Tibial artery (tissue), 4 donors: ENCODE measurements at regions not wholly inside any gene's neighbourhood (a gene's known extent, or its start where the extent isn't known, plus 50 kb on each side); places are given as distances from the start of the nearest gene placed in this dataset.

Experiments used
- DNase-seq, 2 donors: peaks; one replicate each; pipeline ENCODE4 v3.0.0-alpha.2; 2019
- H3K27ac ChIP-seq, 2 donors: fragments of 200-600 bp; sonication (generic) in 1 of 2; 1 replicate in 1 of 2; 2 replicates in 1 of 2; pipeline ENCODE4 v1.5.1; 2018 to 2019; ENCODE audit warnings: mild to moderate bottlenecking in 1 of 2
- H3K27me3 ChIP-seq, 2 donors: fragments of 200-600 bp; sonication (generic) in 1 of 2; one replicate each; pipeline versions ENCODE4 v1.5.1 to v1.6.0; 2016 to 2019
- H3K36me3 ChIP-seq, 3 donors: fragments of 200-600 bp; sonication (generic) in 2 of 3; one replicate each; pipeline ENCODE4 v1.5.1; 2016 to 2019; ENCODE audit warnings: mild to moderate bottlenecking in 2 of 3
- H3K4me1 ChIP-seq, 4 donors: fragments of 200-600 bp; sonication (generic) in 2 of 4; 1 replicate in 3 of 4; 2 replicates in 1 of 4; pipeline ENCODE4 v1.5.1; 2016 to 2019
- H3K4me3 ChIP-seq, 2 donors: fragments of 200-600 bp; sonication (generic) in 1 of 2; 1 replicate in 1 of 2; 2 replicates in 1 of 2; pipeline ENCODE4 v1.5.1; 2018 to 2019; ENCODE audit warnings: mild to moderate bottlenecking in 2 of 2
- H3K9me3 ChIP-seq, 3 donors: fragments of 200-600 bp; sonication (generic) in 1 of 3; one replicate each; pipeline ENCODE4 v1.5.1; 2016 to 2019
- intact Hi-C: fragments of 100-400 bp; cut with DNase I; formaldehyde crosslinking; loops from one replicate; pipeline ENCODE4 v1.15.0; 2023; ENCODE audit warnings: low total_unique reads
- TF ChIP-seq, protein P1 (sequence below), 2 experiments: fragments of 200-600 bp in 1 of 2; fragments of 450-650 bp in 1 of 2; IDR thresholded peaks; one replicate each; pipeline ENCODE4 v1.5.1; 2017 to 2019; ENCODE audit warnings: antibody characterized with exemption in 2 of 2, mild to moderate bottlenecking in 1 of 2, moderate library complexity in 1 of 2

DNA sequence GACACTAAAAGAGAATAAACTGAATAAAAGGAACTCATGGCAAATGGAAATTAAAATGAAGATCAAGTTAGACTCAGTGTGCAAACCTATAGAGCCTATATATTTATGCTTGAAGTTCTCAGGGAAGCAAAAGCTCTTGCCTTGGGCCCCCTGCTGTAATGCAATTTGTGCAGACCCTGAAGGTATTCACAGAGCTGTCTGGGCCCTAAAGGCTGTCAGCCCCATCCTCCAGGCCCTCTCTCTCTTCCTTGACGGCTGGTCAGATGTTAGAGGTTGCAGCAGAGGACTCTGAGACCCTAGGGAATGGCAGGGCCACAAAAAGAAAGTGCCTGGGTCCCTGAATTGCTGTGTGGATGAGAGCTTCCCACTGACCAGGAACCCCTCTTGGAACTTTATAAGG, 283.9 kb upstream of the TUT7 start:
- H3K4me1 ChIP-seq: no peaks in the 10 kb centered on the region
- TF ChIP-seq, protein P1, sequence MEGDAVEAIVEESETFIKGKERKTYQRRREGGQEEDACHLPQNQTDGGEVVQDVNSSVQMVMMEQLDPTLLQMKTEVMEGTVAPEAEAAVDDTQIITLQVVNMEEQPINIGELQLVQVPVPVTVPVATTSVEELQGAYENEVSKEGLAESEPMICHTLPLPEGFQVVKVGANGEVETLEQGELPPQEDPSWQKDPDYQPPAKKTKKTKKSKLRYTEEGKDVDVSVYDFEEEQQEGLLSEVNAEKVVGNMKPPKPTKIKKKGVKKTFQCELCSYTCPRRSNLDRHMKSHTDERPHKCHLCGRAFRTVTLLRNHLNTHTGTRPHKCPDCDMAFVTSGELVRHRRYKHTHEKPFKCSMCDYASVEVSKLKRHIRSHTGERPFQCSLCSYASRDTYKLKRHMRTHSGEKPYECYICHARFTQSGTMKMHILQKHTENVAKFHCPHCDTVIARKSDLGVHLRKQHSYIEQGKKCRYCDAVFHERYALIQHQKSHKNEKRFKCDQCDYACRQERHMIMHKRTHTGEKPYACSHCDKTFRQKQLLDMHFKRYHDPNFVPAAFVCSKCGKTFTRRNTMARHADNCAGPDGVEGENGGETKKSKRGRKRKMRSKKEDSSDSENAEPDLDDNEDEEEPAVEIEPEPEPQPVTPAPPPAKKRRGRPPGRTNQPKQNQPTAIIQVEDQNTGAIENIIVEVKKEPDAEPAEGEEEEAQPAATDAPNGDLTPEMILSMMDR (IDR thresholded peaks at IDR 0.05): no peak
- intact Hi-C loops: loop anchor here (10.0 kb wide), 1 partner anchor 687 kb away; no protein-coding TSS in a partner anchor
- no peak overlapping the region for H3K27ac ChIP-seq
- H3K27me3 ChIP-seq: peaks cover 0 to 14% of the 10 kb centered on the region in 2 donors
- H3K9me3 ChIP-seq: peaks cover 0 to 5% (median 0%) of the 10 kb centered on the region in 3 donors
- DNase-seq: no peak
- no peaks in the 10 kb centered on the region for H3K36me3 ChIP-seq
- no peak overlapping the region for H3K4me3 ChIP-seq

DNA sequence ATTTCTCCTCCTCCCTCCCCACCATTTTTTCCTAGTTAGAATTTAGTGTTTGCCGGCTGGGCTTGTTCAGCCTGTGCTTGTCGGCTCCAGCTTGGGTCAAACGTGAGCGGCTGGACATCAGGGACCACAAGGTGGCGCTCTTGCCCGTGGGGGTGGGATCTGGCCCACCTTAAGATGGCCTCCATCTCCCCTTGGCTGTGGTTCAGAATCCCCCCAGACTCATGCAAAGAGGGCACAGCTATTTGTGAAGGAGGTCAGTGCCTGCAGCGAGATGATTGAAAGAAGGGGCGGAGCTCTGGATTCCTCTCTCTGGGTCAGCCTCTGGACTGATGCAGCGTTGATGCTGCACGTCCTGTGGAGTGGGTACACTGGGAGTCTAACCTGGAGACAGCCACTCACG, 283.3 kb upstream of the TUT7 start:
- no peak for DNase-seq
- TF ChIP-seq, protein P1 (IDR thresholded peaks at IDR 0.05): peak; percentile 23 to 27
- peaks cover 0 to 5% (median 0%) of the 10 kb centered on the region in 3 donors for H3K9me3 ChIP-seq
- H3K4me3 ChIP-seq: no peak overlapping the region
- H3K4me1 ChIP-seq: no peaks in the 10 kb centered on the region
- peaks cover 0 to 14% of the 10 kb centered on the region in 2 donors for H3K27me3 ChIP-seq
- intact Hi-C loops: loop anchor here (10.0 kb wide), 1 partner anchor 687 kb away; no protein-coding TSS in a partner anchor
- H3K27ac ChIP-seq: no peak overlapping the region
- no peaks in the 10 kb centered on the region for H3K36me3 ChIP-seq

DNA sequence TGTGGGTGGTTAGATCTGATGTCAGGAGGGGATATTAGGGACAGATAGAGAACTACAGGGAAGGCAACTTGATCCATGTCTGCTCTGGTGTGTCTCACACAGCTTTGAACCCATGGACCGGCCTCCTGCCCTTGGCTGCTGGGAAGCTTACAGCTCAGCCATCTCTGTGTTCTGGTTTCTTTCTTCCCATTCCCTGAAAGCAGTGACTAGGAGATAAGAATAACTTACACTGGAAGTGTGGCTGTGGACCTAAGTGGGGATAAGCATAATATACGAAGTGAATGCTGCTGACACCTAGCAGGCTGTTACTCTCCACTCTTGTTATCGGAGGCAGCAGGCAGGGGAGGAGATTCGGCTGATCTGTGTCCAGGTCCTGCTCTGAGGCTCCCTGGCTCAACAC, 282.3 kb upstream of the TUT7 start:
- DNase-seq: no peak
- Histone ChIP-seq H3K4me1 (no peaks in the 10 kb centered on the region), H3K27ac (no peak overlapping the region), H3K36me3 (no peaks in the 10 kb centered on the region), H3K4me3 (no peak overlapping the region), H3K9me3 (peaks cover 0 to 5% (median 0%) of the 10 kb centered on the region in 3 donors), H3K27me3 (peaks cover 0 to 14% of the 10 kb centered on the region in 2 donors)
- TF ChIP-seq, protein P1 (IDR thresholded peaks at IDR 0.05): no peak
- intact Hi-C loops: loop anchor here (10.0 kb wide), 1 partner anchor 688 kb away; no protein-coding TSS in a partner anchor

DNA sequence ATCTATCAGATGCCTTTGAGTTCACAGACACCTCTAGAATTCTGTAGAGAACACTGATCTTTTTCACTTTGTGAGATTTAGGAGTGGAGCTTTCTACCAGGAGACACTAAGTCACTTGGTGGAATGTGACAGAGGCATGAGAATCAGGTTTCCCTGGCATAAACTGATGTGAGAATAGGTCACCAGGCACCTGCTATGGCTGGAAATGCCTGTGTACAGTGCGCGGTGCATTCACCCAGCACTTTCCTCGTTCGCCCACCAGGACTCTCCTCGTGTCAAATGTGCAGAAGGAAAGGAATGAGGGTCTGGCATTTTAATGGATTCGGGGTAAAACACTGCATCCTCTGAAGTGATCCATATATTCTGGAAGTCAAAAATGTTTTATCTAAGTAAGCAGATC, 281.8 kb upstream of the TUT7 start:
- Histone ChIP-seq H3K9me3 (peaks cover 0 to 5% (median 0%) of the 10 kb centered on the region in 3 donors), H3K27me3 (peaks cover 0 to 14% of the 10 kb centered on the region in 2 donors), H3K27ac (no peak overlapping the region), H3K36me3 (no peaks in the 10 kb centered on the region), H3K4me1 (no peaks in the 10 kb centered on the region), H3K4me3 (no peak overlapping the region)
- TF ChIP-seq, protein P1 (IDR thresholded peaks at IDR 0.05): no peak
- intact Hi-C loops: loop anchor here (10.0 kb wide), 1 partner anchor 689 kb away; no protein-coding TSS in a partner anchor
- DNase-seq: no peak

DNA sequence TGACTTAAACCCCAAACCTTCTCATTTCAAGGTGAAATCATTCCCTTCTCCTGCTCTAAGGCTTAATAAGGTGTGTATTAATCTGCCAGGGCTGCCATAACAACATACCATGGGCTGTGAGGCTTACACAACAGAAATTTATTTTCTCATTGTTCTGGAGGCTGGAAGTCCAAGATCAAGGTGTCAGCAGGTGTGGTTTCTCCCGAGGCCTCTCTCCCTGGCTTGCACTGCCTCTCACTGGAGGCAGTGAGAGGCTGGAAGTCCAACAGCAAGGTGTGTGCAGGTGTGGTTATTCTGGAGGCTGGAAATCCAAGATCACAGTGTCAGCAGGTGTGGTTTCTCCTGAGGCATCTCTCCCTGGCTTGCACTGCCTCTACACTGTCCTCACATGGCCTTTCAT, 280.3 kb upstream of the TUT7 start:
- H3K4me3 ChIP-seq: no peak overlapping the region
- intact Hi-C loops: loop anchor here (10.0 kb wide), 1 partner anchor 690 kb away; no protein-coding TSS in a partner anchor
- H3K27me3 ChIP-seq: peaks cover 0 to 14% of the 10 kb centered on the region in 2 donors
- H3K9me3 ChIP-seq: peaks cover 0 to 5% (median 0%) of the 10 kb centered on the region in 3 donors
- no peaks in the 10 kb centered on the region for H3K4me1 ChIP-seq
- H3K36me3 ChIP-seq: no peaks in the 10 kb centered on the region
- no peak for DNase-seq
- TF ChIP-seq, protein P1 (IDR thresholded peaks at IDR 0.05): no peak
- H3K27ac ChIP-seq: no peak overlapping the region
